Type B pancreatic cell (in vitro differentiated cells): ENCODE measurements at regions not wholly inside any gene's neighbourhood (a gene's known extent, or its start where the extent isn't known, plus 50 kb on each side); places are given as distances from the start of the nearest gene placed in this dataset.

Experiments
- DNase-seq: peaks from one replicate; pipeline ENCODE4 v3.0.0; 2021; ENCODE audit warnings: mixed read lengths; ENCODE audit not compliant: unreplicated experiment; ENCODE audit errors: extremely low spot score
- H3K27ac Mint-ChIP-seq: 2 replicates; pipeline ENCODE4 v1.8.0; 2021; ENCODE audit warnings: mild to moderate bottlenecking, mixed read lengths
- H3K27me3 Mint-ChIP-seq: 2 replicates; pipeline ENCODE4 v1.8.0; 2021; ENCODE audit warnings: mixed read lengths
- H3K36me3 Mint-ChIP-seq: 2 replicates; pipeline ENCODE4 v1.8.0; 2021; ENCODE audit warnings: mixed read lengths
- H3K4me1 Mint-ChIP-seq: one replicate; pipeline ENCODE4 v1.8.0; 2021; ENCODE audit warnings: mixed read lengths; ENCODE audit not compliant: unreplicated experiment
- H3K4me3 Mint-ChIP-seq: 2 replicates; pipeline ENCODE4 v1.8.0; 2021; ENCODE audit warnings: mild to moderate bottlenecking, mixed read lengths
- H3K9me3 Mint-ChIP-seq: 2 replicates; pipeline ENCODE4 v1.8.0; 2021; ENCODE audit warnings: mixed read lengths
- CTCF ChIP-seq: fragments of 200-600 bp; sonication (generic); conservative IDR thresholded peaks from 2 replicates; pipeline ENCODE4 v1.5.0; 2021; ENCODE audit warnings: antibody characterized with exemption, mild to moderate bottlenecking

- Mint-ChIP-seq H3K27ac (no peak overlapping the region), H3K27me3 (no peaks in the 10 kb centered on the region), H3K4me1 (peaks cover under 1% of the 10 kb centered on the region), H3K36me3 (peaks cover 7% of the 10 kb centered on the region), H3K9me3 (no peaks in the 10 kb centered on the region), H3K4me3 (no peak overlapping the region)
- no peak for DNase-seq
- no peak for TF ChIP-seq CTCF
Measured at GRCh38 chr11:70891844-70892380, 360.5 kb downstream of the SHANK2 start.

GRCh38 chr11:70892889-70893288 lies 359.5 kb downstream of the SHANK2 start:
- Mint-ChIP-seq H3K4me1 (no peaks in the 10 kb centered on the region), H3K4me3 (no peak overlapping the region), H3K36me3 (peaks cover 4% of the 10 kb centered on the region), H3K9me3 (no peaks in the 10 kb centered on the region), H3K27ac (no peak overlapping the region), H3K27me3 (no peaks in the 10 kb centered on the region)
- no peak for TF ChIP-seq CTCF
- no peak for DNase-seq

GRCh38 chr11:70894566-70895365 lies 357.6 kb downstream of the SHANK2 start:
- DNase-seq = no peak
- Mint-ChIP-seq H3K36me3 (peaks cover 3% of the 10 kb centered on the region), H3K4me3 (no peak overlapping the region), H3K4me1 (no peaks in the 10 kb centered on the region), H3K27me3 (no peaks in the 10 kb centered on the region), H3K9me3 (no peaks in the 10 kb centered on the region), H3K27ac (no peak overlapping the region)
- no peak for TF ChIP-seq CTCF

- DNase-seq = no peak
- no peak overlapping the region for H3K27ac Mint-ChIP-seq
- no peaks in the 10 kb centered on the region for H3K27me3 Mint-ChIP-seq
- peaks cover 3% of the 10 kb centered on the region for H3K36me3 Mint-ChIP-seq
- H3K4me3 Mint-ChIP-seq = no peak overlapping the region
- no peaks in the 10 kb centered on the region for H3K4me1 Mint-ChIP-seq
- no peaks in the 10 kb centered on the region for H3K9me3 Mint-ChIP-seq
- TF ChIP-seq CTCF = no peak
Measured at GRCh38 chr11:70895366-70895670, 357.1 kb downstream of the SHANK2 start.

GRCh38 chr11:70897429-70897828 lies 354.9 kb downstream of the SHANK2 start:
- Mint-ChIP-seq H3K9me3 (no peaks in the 10 kb centered on the region), H3K4me3 (no peak overlapping the region), H3K36me3 (peaks cover 3% of the 10 kb centered on the region), H3K27ac (no peak overlapping the region), H3K27me3 (no peaks in the 10 kb centered on the region), H3K4me1 (peaks cover 3% of the 10 kb centered on the region)
- TF ChIP-seq CTCF = no peak
- DNase-seq = no peak
